Neuronal stem cell (in vitro differentiated cells): ENCODE measurements at regions not wholly inside any gene's neighbourhood (a gene's known extent, or its start where the extent isn't known, plus 50 kb on each side); places are given as distances from the start of the nearest gene placed in this dataset.

Source experiments
- DNase-seq: peaks from one replicate; pipeline ENCODE4 v3.0.0-alpha.2; 2013; ENCODE audit warnings: low spot score
- H2AFZ ChIP-seq: one replicate; pipeline ENCODE4 v1.6.1; 2013; ENCODE audit warnings: mild to moderate bottlenecking, low read length, inconsistent platforms
- H2AK5ac ChIP-seq: 2 replicates; pipeline ENCODE4 v1.6.1; 2013; ENCODE audit warnings: low read depth, mild to moderate bottlenecking, inconsistent platforms, low read length, moderate library complexity, mixed read lengths
- H2BK120ac ChIP-seq: 2 replicates; pipeline ENCODE4 v1.6.1; 2013; ENCODE audit warnings: low read depth, mild to moderate bottlenecking, inconsistent platforms, low read length, moderate library complexity, mixed read lengths
- H2BK12ac ChIP-seq: one replicate; pipeline ENCODE4 v1.6.1; 2013; ENCODE audit warnings: low read length, inconsistent platforms
- H2BK15ac ChIP-seq: 2 replicates; pipeline ENCODE4 v1.6.1; 2013; ENCODE audit warnings: mild to moderate bottlenecking, low read length, inconsistent platforms, mixed read lengths
- H2BK5ac ChIP-seq: one replicate; pipeline ENCODE4 v1.6.1; 2013; ENCODE audit warnings: inconsistent platforms, mild to moderate bottlenecking, low read length, moderate library complexity
- H3K14ac ChIP-seq: one replicate; pipeline ENCODE4 v1.6.1; 2013; ENCODE audit warnings: low read length, inconsistent platforms
- H3K18ac ChIP-seq: 2 replicates; pipeline ENCODE4 v1.6.1; 2013; ENCODE audit warnings: low read length, inconsistent platforms
- H3K23ac ChIP-seq: 2 replicates; pipeline ENCODE4 v1.6.1; 2013; ENCODE audit warnings: low read depth, mild to moderate bottlenecking, mixed read lengths, low read length, inconsistent platforms; ENCODE audit not compliant: poor library complexity
- H3K27ac ChIP-seq: replicated peaks from 3 replicates; pipeline ENCODE4 v1.5.1; 2013; ENCODE audit warnings: low read length, inconsistent platforms
- H3K27me3 ChIP-seq, 3 experiments: 2 replicates each; pipeline ENCODE4 v1.6.1; 2013; ENCODE audit warnings: low read length in 3 of 3, mild to moderate bottlenecking in 2 of 3, inconsistent platforms in 1 of 3, low read depth in 1 of 3, mixed read lengths in 1 of 3, moderate library complexity in 1 of 3; ENCODE audit not compliant: control insufficient read depth in 3 of 3, insufficient read depth in 3 of 3
- H3K36me3 ChIP-seq, 2 donors: replicated peaks in 1 of 2; 2 replicates each; pipeline ENCODE4 v1.6.1; 2013; ENCODE audit warnings: low read length in 2 of 2; ENCODE audit not compliant: control insufficient read depth in 2 of 2, insufficient read depth in 2 of 2
- H3K4ac ChIP-seq: 2 replicates; pipeline ENCODE4 v1.6.1; 2013; ENCODE audit warnings: inconsistent platforms, mild to moderate bottlenecking, low read length, moderate library complexity
- H3K4me1 ChIP-seq, 2 donors: 1 replicate in 1 of 2; 2 replicates in 1 of 2; pipeline ENCODE4 v1.6.1; 2013; ENCODE audit warnings: low read length in 2 of 2, low read depth in 1 of 2; ENCODE audit not compliant: control insufficient read depth in 2 of 2, insufficient read depth in 1 of 2
- H3K4me2 ChIP-seq: one replicate; pipeline ENCODE4 v1.6.1; 2013; ENCODE audit warnings: mild to moderate bottlenecking, low read length, inconsistent platforms; ENCODE audit not compliant: insufficient read depth, poor library complexity, severe bottlenecking
- H3K4me3 ChIP-seq, 2 donors: 2 replicates each; pipeline ENCODE4 v1.5.1; 2013; ENCODE audit warnings: low read length in 2 of 2, mild to moderate bottlenecking in 2 of 2, inconsistent platforms in 1 of 2, moderate library complexity in 1 of 2
- H3K79me1 ChIP-seq: one replicate; pipeline ENCODE4 v1.6.1; 2013; ENCODE audit warnings: low read depth, mild to moderate bottlenecking, inconsistent platforms, low read length, moderate library complexity
- H3K9ac ChIP-seq: one replicate; pipeline ENCODE4 v1.6.1; 2013; ENCODE audit warnings: mild to moderate bottlenecking, low read depth, low read length, inconsistent platforms; ENCODE audit not compliant: poor library complexity
- H3K9me3 ChIP-seq, 2 donors: replicated peaks in 1 of 2; 2 replicates each; pipeline versions ENCODE3 to v1.6.1; 2013; ENCODE audit warnings: low read length in 2 of 2, mild to moderate bottlenecking in 2 of 2, inconsistent platforms in 1 of 2, low read depth in 1 of 2, mixed read lengths in 1 of 2, moderate library complexity in 1 of 2; ENCODE audit not compliant: control insufficient read depth in 2 of 2, insufficient read depth in 1 of 2
- H4K8ac ChIP-seq: one replicate; pipeline ENCODE4 v1.6.1; 2013; ENCODE audit warnings: low read depth, mild to moderate bottlenecking, inconsistent platforms, low read length, moderate library complexity
- H4K91ac ChIP-seq: one replicate; pipeline ENCODE4 v1.6.1; 2013; ENCODE audit warnings: low read length, low read depth, mild to moderate bottlenecking, inconsistent platforms; ENCODE audit not compliant: poor library complexity
- WGBS, 2 donors: extraction: QIAGEN DNeasy Blood & Tissue Kit; methylation state at CpG; one replicate each; pipeline ENCODE4 v1.1.7; 2013; ENCODE audit warnings: missing lambda C conversion rate in 2 of 2, mixed read lengths in 1 of 2; ENCODE audit not compliant: insufficient read length in 2 of 2, insufficient replicate concordance in 1 of 2; ENCODE audit errors: extremely low coverage in 2 of 2; 5-methylcytosine and 5-hydroxymethylcytosine counted together

- H3K79me1 ChIP-seq = no peaks in the 10 kb centered on the region
- DNase-seq = no peak
- no peak overlapping the region for H3K9ac ChIP-seq
- H2AK5ac ChIP-seq = no peak overlapping the region
- no peaks in the 10 kb centered on the region for H3K9me3 ChIP-seq
- no peak overlapping the region for H3K23ac ChIP-seq
- H4K8ac ChIP-seq = no peak overlapping the region
- H3K18ac ChIP-seq = no peak overlapping the region
- no peak overlapping the region for H3K4me2 ChIP-seq
- H2BK15ac ChIP-seq = no peak overlapping the region
- no peak overlapping the region for H2BK120ac ChIP-seq
- H2BK5ac ChIP-seq = no peak overlapping the region
- H2BK12ac ChIP-seq = no peak overlapping the region
- no peak overlapping the region for H3K4ac ChIP-seq
- H3K27me3 ChIP-seq = no peaks in the 10 kb centered on the region
- H3K27ac ChIP-seq = no peak overlapping the region
- H2AFZ ChIP-seq = no peak overlapping the region
- H3K36me3 ChIP-seq = no peaks in the 10 kb centered on the region
- WGBS, 2 donors = no CpG with 5 or more reads among the region's 4 CpGs
- no peak overlapping the region for H3K14ac ChIP-seq
- no peak overlapping the region for H4K91ac ChIP-seq
- no peak overlapping the region for H3K4me3 ChIP-seq
- no peaks in the 10 kb centered on the region for H3K4me1 ChIP-seq
These were observed 741.4 kb downstream of the HACE1 start for GRCh38 chr6:104118274-104118673.

GRCh38 chr6:104109806-104110205 is 749.9 kb downstream of the HACE1 start:
- no peak overlapping the region for H3K18ac ChIP-seq
- no peak overlapping the region for H2AFZ ChIP-seq
- H4K8ac ChIP-seq = no peak overlapping the region
- no peak overlapping the region for H2BK120ac ChIP-seq
- H2AK5ac ChIP-seq = no peak overlapping the region
- H3K79me1 ChIP-seq = no peaks in the 10 kb centered on the region
- no peak overlapping the region for H3K23ac ChIP-seq
- H3K9me3 ChIP-seq = no peaks in the 10 kb centered on the region
- no CpG with 5 or more reads among the region's 2 CpGs for WGBS, 2 donors
- no peak overlapping the region for H3K27ac ChIP-seq
- no peaks in the 10 kb centered on the region for H3K36me3 ChIP-seq
- no peak overlapping the region for H3K4me2 ChIP-seq
- H4K91ac ChIP-seq = no peak overlapping the region
- no peak overlapping the region for H2BK15ac ChIP-seq
- H3K4ac ChIP-seq = no peak overlapping the region
- no peak overlapping the region for H2BK12ac ChIP-seq
- H3K14ac ChIP-seq = no peak overlapping the region
- H3K4me1 ChIP-seq = no peaks in the 10 kb centered on the region
- H3K4me3 ChIP-seq = no peak overlapping the region
- H3K27me3 ChIP-seq = no peaks in the 10 kb centered on the region
- H2BK5ac ChIP-seq = no peak overlapping the region
- no peak for DNase-seq
- H3K9ac ChIP-seq = no peak overlapping the region

- no peak overlapping the region for H3K14ac ChIP-seq
- no peak overlapping the region for H3K4me3 ChIP-seq
- H3K4ac ChIP-seq = no peak overlapping the region
- no peak overlapping the region for H2AFZ ChIP-seq
- no peak overlapping the region for H2BK12ac ChIP-seq
- no peak overlapping the region for H3K9ac ChIP-seq
- H2BK120ac ChIP-seq = no peak overlapping the region
- H4K91ac ChIP-seq = no peak overlapping the region
- H3K4me2 ChIP-seq = no peak overlapping the region
- no peak overlapping the region for H4K8ac ChIP-seq
- H3K27ac ChIP-seq = no peak overlapping the region
- H3K23ac ChIP-seq = no peak overlapping the region
- no peaks in the 10 kb centered on the region for H3K4me1 ChIP-seq
- H3K79me1 ChIP-seq = no peaks in the 10 kb centered on the region
- no peak for DNase-seq
- H2BK5ac ChIP-seq = no peak overlapping the region
- no peaks in the 10 kb centered on the region for H3K9me3 ChIP-seq
- H3K27me3 ChIP-seq = no peaks in the 10 kb centered on the region
- H3K18ac ChIP-seq = no peak overlapping the region
- H2BK15ac ChIP-seq = no peak overlapping the region
- H2AK5ac ChIP-seq = no peak overlapping the region
- no peaks in the 10 kb centered on the region for H3K36me3 ChIP-seq
These were observed 751.1 kb downstream of the HACE1 start for GRCh38 chr6:104108634-104109033.

GRCh38 chr6:104095661-104096416 is 763.9 kb downstream of the HACE1 start:
- no peak overlapping the region for H2BK120ac ChIP-seq
- H3K9me3 ChIP-seq = no peaks in the 10 kb centered on the region
- H3K23ac ChIP-seq = no peak overlapping the region
- H2AK5ac ChIP-seq = no peak overlapping the region
- H3K27ac ChIP-seq = no peak overlapping the region
- H4K91ac ChIP-seq = no peak overlapping the region
- no peak overlapping the region for H2BK15ac ChIP-seq
- no peak overlapping the region for H2AFZ ChIP-seq
- no peak overlapping the region for H2BK5ac ChIP-seq
- no peak overlapping the region for H4K8ac ChIP-seq
- H3K4me3 ChIP-seq = no peak overlapping the region
- no peaks in the 10 kb centered on the region for H3K36me3 ChIP-seq
- H3K18ac ChIP-seq = no peak overlapping the region
- H2BK12ac ChIP-seq = no peak overlapping the region
- H3K4me1 ChIP-seq = no peaks in the 10 kb centered on the region
- no peak overlapping the region for H3K4ac ChIP-seq
- H3K9ac ChIP-seq = no peak overlapping the region
- no peaks in the 10 kb centered on the region for H3K79me1 ChIP-seq
- no CpG with 5 or more reads among the region's 6 CpGs for WGBS, 2 donors
- no peak for DNase-seq
- no peaks in the 10 kb centered on the region for H3K27me3 ChIP-seq
- H3K4me2 ChIP-seq = no peak overlapping the region
- H3K14ac ChIP-seq = no peak overlapping the region
